8988T (cell line): ENCODE measurements at regions not wholly inside any gene's neighbourhood (a gene's known extent, or its start where the extent isn't known, plus 50 kb on each side); places are given as distances from the start of the nearest gene placed in this dataset.
"Not testable (repeated sequence)": the region's sequence is repeated elsewhere in the genome, so short reads cannot be mapped to it uniquely, and the experiment has no call there.

ENCODE experiments used
- DNase-seq: peaks from one replicate; pipeline ENCODE4 v3.0.0; 2011

DNA sequence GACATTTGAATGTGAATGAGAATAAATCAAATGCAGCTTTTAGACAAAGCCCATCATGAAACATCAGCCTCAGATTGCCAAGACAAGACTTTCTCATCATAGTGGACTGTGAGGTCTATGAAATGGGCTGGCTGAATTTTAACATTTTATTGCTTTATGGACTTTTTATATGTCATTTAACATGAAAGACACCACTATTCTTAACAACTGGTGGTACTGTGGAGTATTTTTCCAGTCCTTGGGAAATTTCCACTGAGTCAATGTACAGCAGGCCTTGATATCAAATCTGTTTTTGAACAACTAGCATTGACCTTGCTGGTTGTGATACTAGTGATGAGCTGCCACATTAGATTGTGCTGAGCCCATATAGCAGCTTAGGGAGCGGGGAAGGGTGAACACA is 326.6 kb upstream of the CITED2 start:
- DNase-seq = no peak

DNA sequence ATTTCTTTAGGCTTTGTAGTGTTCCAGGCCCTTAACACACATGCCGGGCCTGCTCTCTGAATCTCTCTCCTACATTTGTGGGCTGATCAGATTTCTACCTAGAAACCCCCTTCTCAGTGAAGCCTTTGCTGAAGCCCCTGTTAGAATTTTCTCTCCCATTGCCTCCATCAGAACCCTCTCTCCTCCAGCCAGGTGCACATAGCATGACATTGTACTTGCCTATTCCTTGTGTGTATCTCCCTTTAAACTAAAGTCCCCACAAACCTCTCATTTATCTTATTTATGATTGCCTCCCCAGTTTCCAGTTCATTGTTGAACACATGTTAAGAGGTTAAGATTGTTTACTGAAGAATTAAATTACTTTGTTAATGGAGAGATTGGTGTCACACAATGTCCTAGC is 325.5 kb upstream of the CITED2 start:
- no peak for DNase-seq

DNA sequence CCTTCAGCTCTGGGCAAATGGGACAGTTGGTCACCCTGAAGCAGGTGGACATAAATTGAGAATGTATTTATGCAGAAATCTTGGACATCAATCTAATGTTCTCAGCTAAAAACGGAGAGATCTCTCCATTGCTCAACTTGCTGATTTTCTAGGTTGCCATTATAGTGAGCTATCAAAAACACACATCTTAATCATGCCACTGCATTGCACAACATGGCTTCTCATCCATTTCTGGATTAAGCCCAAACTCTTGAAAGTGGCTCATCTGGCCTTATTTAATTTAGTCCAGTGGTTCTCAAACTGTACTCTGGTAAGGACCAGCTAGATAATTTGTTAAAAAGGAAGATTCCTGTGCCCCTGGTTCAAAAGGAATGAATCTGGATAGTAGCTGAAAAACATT is 324.9 kb upstream of the CITED2 start:
- DNase-seq = no peak

DNA sequence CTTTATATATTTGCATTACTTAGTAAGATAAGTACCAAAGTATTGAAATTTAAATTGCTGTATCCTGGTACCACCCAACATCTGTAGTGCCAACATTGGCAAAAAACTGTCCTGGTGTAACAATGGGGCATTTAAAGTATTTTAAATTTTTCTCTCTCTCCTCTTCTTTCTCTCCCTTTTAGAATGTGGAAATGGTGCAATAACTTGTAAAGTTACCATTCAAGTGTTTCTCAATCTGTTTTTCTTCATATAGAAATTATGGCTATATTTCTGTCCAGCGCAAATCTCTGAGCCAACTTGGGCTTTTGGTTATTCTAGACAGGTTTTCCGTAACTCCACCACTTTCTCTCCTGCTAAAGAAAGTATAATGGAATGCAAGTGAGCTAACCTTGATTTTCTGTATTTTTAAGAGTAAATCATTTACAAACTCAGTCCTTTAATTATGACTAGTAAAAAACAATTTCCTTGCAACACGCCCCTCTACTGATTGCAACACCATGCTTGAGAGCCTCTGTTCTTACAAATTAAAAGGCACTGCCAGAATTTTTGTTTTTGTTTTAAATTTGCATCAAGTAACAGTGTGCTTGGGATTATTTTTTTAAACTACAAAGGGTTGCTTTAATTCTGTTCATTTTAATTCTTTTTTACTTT is 324.2 kb upstream of the CITED2 start:
- DNase-seq = no peak

DNA sequence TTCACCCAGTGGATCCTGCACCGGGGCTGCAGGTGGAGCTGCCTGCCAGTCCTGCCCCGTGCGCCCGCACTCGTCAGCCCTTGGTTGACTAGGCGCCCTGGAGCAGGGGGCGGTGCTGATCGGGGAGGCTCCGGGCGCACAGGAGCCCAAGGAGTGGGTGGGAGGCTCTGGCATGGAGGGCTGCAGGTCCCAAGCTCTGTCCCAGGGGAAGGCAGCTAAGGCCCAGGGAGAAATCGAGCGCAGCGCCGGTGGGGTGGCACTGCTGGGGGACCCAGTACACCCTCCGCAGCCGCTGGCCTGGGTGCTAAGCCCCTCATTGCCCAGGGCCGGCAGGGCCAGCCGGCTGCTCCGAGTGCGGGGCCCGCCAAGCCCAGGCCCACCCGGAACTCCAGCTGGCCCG is 323.4 kb upstream of the CITED2 start:
- not testable (repeated sequence) for DNase-seq

DNA sequence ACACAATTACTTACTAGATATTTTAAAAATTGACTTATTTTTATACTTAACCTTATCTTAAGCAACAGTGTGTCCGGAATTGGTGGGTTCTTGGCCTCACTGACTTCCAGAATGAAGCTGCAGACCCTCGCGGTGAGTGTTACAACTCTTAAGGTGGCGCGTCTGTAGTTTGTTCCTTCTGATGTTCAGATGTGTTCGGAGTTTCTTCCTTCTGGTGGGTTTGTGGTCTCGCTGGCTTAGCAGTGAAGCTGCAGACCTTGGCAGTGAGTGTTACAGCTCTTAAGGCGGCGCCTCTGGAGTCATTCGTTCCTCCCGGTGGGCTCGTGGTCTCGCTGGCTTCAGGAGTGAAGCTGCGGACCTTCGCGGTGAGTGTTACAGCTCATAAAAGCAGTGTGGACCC is 322.5 kb upstream of the CITED2 start:
- DNase-seq = not testable (repeated sequence)

DNA sequence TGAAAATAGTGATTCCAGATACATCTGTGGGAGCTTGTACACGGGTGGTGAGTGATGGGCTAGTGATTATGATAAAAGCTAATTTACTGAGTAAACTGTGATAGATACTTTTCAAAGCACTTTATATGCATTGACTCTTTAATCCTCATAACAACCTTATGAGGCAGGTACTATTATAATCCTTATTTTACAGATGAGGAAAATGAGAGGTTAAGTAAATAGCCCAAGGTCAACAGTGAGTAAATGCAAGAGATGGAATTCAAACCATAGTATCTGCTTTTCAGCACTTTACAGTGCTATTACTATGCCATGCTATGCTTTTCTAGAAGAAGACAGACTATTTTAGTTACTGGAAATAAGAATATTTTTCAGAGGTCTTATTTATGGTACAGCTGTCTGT is 320.9 kb upstream of the CITED2 start:
- no peak for DNase-seq

DNA sequence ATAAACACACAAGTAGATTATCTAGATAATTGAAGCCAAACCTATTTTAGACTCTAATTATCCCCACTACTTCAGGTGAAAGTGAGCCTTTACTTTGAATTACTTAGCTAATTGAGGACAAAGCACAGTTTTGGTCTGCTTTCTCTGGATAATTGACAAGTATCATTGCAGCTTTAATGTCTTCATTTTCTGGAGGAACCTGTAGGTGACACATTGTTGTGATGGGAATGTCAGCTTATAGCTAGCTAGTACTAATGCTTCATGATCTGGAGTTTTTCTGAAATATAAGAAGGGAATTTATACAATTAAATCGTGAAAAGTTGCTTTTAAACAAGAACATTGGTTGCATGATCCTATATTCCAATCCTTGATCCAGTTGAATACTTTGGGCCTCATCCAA is 319.3 kb upstream of the CITED2 start:
- DNase-seq = no peak

DNA sequence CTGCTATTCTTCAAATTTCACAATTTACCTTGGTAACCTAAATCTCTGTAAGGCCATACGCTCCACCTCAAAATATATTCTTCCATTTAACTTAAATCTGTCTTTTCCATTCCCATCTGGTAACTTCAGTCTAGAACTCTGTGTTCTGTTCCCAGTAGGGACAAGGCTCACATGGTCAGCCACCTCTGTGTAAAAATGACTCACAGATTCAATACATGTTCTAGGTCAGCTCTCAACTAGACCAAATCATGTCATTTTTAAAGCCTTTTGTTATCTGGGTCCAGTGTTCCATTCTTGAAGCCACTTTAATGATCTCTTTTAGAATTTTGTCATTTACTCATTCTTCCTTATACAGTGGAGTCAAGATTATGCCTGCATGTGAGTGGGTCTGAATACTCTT is 315.6 kb upstream of the CITED2 start:
- DNase-seq = no peak

DNA sequence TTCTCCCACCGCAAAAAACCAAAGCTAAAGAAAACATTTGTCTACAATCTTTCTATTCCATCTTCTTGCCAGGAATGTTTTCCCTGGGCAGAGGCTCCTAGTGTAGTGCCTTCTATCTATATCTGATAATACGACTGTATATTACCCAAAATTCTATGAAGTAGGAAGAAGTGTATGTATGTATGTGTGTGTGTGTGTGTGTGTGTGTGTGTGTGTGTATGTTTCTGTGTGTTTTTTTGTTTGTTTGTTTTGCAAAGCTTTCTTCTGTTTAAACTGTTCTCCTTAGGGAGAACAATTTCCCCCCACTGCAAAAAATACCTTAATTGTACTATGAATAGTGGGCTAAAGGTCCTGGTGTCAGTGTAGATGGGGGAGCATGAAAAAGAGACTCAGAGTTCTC is 312.6 kb upstream of the CITED2 start:
- no peak for DNase-seq

DNA sequence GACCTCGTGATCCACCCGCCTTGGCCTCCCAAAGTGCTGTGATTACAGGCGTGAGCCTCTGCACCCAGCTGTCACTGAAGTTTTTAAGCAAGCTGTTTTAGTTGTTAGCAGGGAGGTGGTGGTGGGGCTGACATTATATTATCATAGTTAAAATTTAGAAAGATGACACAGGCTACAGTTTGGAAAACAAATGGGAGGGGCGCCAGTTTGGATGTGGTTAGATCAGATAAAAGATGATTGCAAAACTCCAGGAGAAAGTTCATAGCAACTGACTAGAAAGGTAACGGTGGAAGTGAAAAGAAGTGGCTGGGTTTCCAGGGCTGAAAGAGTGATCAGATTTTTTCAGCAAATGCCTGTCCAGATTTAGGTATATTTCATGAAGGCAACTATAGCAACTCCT is 311.9 kb upstream of the CITED2 start:
- DNase-seq = no peak

DNA sequence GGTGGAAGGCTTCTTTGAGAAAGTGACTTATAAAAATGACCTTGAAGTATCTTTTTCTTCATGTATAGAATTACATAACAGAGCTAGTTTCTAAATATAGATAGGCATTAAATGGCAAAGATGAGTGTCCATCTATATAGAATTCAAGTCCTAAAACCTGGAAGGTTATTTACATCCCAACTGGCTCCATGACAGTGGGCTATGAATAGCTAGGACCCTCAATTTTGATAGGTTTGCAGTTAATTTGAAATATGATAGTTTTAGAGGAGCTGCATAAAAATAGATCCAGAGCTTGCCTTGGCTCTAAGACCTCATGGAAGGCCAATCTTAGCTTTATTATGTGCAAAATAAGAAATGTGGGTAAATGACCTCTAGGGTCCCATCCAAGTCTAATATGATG is 310.6 kb upstream of the CITED2 start:
- DNase-seq = no peak

DNA sequence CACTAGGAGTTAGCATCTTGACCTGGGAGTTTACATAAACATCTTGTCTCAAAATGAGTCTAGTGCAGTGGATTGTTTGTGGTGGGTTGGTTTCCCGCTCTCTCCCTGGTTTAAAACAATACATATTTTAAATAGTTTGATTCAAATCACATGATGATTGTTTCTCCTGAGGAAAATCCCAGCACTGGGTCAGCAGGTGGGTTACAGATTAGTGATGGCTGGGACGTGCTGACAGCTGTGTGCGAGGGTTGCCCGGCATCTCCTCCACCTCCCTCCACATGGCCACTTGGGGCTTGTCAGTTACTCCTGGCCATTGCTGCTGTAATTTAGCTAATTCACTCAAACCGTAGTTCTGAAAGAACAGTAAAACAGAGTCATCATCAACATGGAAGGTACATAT is 306.4 kb upstream of the CITED2 start:
- DNase-seq = no peak

DNA sequence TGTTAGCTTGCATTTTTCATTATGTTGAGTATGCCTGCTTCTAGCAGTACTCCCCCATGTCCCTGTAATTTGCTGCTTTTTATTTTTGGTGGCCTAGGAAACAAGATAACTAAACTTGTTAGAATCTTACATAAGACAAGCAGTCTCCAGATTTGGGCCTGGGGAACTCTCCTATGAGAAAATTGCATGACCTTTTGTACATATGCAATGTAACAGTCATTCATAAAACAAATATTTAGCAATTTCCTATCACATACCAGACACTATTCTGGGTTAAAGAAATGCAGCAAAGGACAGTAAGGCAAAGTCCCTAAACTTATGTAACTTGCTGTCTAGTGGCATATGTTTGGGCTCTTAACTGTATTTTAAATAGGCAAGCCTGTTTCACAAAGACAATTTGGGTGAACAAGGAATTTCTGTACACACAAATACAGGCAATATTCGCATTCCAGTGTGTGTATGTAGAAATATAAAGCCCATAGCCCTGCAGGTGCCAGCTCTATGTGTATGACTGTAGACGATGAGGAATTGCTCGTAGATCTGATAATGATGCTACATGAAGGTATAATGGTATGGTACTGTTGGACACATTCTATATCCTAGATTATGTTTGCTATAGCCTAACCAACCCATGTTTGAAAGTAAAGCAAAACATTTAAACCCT is 305.2 kb upstream of the CITED2 start:
- DNase-seq = no peak

DNA sequence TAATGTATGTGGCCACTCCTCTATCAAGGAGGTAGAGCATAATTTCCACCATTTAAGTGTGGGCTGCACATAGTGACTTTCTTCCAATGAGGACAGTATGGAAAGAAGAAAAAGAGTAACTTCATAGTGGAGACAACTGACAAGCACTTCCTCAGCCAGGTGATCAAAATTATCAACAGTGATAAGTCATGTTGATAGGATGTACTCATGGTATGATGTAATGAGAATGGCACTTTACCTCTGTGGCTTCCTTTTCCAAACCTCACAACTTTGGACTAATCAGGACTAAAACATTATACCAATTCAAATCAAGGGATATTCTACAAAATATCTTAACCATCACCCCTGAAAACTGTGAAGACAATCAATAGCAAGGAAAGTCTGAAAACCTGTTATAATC is 302.3 kb upstream of the CITED2 start:
- DNase-seq = no peak

DNA sequence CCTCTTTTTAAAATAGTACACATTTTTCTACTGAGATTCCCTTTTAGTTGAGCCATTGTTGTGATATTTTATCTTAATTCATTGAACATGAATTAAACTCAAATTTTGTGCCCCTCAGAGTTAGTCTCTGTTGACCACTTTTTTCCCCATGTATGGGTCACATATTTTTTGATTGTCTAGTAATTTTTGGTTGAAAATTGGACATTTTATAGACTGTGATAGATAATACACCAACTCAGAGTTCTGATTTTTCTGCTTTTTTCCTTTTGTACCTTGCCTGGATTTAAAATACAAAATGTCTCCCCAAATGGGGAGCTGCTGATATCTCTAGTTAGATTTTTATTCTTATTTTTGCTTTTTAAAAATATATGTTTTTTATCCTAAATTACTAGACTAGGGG is 291.8 kb upstream of the CITED2 start:
- DNase-seq = no peak

DNA sequence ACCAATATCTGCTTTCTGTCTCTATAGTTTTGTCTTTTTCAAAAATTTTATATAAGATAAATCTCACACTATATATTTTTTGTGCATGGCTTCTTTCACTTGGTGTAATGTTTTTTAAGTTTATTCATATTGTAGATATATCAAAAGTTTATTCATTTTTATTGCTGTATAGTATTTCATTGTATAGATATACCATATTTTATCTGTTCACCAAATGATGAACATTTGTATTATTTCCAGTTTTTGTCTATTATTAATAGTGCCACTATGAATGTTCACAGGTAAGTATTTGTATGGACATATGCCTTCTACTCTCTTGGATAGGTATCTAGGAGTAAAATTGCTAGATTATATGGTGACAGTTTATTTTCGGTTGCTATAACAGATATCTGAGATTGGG is 289.5 kb upstream of the CITED2 start:
- no peak for DNase-seq

DNA sequence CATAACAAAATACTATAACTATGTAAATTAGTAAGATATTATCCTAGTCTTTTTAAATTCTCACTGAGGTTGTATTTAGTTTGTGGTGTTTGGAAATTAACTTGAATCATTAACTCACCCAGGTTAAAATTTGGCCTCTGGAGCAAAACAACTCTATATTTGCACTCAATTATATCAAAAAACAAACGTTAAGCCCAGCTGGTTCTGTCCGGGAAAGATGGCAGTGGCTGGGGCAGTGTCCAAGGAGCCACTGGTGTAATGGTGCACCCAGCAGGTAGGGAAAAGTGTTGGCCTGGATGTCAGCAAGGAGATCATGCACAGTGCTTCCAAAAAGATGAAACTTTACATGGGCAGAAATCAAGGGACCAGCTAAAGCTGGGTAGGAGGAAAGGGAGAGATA is 285.3 kb upstream of the CITED2 start:
- DNase-seq = no peak

DNA sequence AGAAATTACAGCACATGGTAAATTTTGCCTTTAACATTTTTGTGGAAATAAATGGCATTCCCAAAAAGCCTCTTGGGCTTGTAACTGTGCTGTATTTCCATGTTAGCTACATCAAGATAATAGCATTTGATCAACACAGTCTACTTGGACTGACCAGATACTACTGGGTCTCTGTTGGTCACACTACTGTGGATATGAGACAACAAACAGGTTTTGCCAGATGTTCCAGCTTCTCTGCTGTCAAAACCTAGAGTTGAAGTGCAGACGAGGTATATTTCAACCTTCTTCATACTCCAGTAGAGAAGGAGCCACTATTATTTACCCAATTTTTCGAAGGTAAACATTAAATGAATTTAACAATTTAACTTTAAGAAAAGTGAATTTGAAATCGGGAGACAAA is 284.7 kb upstream of the CITED2 start:
- no peak for DNase-seq

DNA sequence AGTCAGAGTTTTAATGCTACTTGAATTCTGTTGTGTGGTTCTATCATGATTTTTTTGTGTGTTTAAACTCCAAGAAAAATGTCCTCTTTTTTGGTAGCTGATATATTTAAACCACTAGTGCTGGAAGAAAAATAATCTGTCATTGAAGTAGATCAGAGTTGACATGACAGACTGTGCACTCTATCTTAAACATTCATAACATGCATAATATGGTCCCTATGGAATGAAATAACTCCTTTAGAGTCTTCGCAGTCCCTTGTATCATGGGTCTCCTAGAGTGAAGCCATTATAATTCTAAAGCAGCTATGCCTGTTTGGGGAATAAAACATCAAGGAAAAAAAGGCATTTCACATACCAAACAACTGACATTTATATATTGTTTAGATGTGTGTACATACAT is 282.7 kb upstream of the CITED2 start:
- no peak for DNase-seq

DNA sequence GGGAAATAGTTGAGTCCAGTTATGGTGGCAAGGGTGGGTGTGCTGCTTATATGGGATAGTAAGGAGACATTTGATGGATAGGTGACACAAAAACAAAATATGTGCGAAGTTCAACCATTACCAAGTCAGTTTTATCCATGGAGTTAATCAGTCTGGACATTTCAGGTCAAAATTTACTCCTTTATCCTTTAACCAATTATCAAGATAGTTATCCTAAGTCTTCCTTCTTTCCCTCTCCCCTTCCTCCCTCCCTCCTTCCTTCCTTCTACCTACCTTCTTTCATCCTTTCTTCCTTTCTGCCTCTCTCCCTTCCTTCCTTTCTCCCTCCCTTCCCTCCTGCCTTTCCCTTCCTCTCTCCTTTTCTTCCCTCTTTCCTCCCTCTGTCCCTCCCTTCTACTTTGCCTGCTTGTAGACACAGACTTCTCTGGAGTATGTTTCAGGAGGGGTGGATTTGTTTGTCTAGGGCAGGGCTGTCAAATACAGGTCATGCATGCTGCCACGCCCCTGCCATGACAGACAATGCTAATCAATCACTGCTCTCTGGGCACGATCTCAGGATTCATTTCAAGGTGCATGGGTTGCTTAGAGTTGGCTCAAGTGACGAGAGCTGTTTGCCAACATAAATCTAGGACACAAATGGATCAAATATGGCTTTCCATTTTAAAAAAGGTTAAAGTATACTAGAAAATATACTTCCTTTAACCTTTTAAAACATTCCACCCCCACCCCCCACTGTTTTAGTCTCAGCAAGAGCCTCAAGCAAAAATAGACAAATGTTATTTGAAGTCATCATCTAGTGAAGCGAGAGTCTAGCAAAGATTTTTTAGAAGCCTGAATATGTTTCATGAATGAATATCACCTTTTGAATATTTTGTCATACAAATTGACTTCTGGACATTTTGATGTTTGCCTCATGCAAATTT is 281.6 kb upstream of the CITED2 start:
- DNase-seq = no peak

DNA sequence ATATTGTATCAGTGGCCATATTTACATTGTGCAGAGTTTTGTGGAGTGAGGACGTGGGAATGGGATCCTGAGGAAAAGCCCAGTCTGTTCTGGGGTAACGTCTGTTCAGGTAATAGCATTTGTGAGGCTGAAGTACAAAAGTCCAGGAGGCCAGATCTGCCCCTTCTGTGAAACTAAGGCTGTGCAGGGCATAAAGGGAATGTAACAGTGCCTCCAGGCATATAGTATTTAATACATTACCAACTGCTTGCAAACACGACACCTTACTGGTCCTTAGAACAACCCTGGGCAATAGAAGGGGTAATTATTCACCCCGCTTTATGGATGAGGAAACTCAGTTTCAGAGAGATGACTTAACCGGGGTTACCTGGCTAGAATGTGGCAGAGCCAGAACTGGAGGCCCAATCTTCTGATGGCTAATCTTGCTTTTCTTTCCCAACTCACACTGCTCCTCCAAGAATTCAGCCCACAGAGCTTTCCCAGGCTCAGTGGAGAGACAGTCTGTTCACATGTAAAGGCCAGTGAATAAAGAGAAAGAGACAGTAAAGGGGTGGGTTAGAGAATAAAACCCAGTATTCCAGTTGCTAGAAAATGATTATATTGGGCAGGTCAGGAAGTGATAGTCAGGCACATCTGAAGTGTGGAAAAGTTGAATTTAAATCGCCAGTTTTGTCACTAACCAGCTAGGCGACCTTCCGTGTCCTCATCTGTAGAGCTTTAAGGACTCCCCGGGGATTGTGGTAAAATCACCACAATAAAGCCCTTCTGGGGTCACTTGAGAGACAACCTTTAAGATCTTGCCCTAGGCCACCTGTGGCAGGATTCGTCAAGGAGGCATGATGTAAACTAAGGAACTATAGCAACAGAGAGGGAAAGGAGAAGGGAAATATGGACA is 280.7 kb upstream of the CITED2 start:
- DNase-seq = no peak

DNA sequence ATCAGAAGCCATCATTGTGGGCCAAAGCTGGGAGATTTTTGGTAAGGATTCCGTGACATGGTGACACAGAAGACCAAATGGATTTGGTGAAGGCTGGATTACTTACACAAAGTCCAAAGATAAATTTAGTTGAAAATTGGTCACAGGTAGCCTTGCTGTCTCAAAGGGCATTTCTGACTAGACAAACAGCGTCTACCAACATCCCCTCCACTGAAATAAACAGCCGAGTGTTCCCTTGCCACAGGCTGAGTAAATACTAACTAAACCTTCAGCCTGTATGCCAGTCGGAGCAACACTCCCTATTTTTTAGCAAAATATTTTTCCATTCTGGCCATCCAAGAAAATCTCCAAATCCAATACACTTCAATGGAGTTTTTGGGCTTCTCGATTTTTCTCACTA is 279.9 kb upstream of the CITED2 start:
- DNase-seq = no peak
